ENCODE measurements at regions not wholly inside any gene's neighbourhood (a gene's known extent, or its start where the extent isn't known, plus 50 kb on each side); places are given as distances from the start of the nearest gene placed in this dataset.

- H3K4me3 ChIP-seq (ENCODE audit: low read length) = no peak overlapping the region
- no peak for DNase-seq (ENCODE audit: low read depth)
- no peak for TF ChIP-seq CTCF (conservative IDR thresholded peaks at IDR 0.05; ENCODE audit: low read depth, low read length)
Measured at GRCh38 chr9:38134611-38135237, 65.7 kb upstream of the SHB start.

- no peak for TF ChIP-seq CTCF (conservative IDR thresholded peaks at IDR 0.05; ENCODE audit: low read depth, low read length)
- no peak for DNase-seq (ENCODE audit: low read depth)
- no peak overlapping the region for H3K4me3 ChIP-seq (ENCODE audit: low read length)
Measured at GRCh38 chr9:38133595-38133994, 64.6 kb upstream of the SHB start.

DNA sequence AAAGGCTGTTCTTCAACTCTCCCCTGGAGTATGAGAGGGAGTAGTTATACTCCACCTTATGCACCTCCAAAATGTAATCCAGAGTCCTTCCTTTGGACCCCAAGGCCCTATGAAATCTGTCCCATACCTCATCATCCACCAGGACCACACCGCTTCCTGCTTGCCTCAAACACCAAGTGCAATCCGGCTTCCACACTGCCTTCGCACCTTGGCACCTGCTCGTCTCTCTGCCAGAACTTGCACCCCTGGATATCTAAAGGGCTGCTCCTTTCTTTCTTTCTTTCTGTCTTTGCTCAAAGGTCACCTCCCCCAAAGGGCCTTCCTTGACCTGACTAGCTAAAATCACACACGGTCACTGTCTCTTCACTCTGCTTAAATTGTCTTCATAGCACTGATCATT, 63.9 kb upstream of the SHB start:
- no peak overlapping the region for H3K4me3 ChIP-seq (ENCODE audit: low read length)
- DNase-seq (ENCODE audit: low read depth) = no peak
- no peak for TF ChIP-seq CTCF (conservative IDR thresholded peaks at IDR 0.05; ENCODE audit: low read depth, low read length)

GRCh38 chr9:38131729-38132128, 62.7 kb upstream of the SHB start:
- TF ChIP-seq CTCF (conservative IDR thresholded peaks at IDR 0.05; ENCODE audit: low read depth, low read length) = no peak
- no peak for DNase-seq (ENCODE audit: low read depth)
- no peak overlapping the region for H3K4me3 ChIP-seq (ENCODE audit: low read length)

GRCh38 chr9:38130724-38131123, 61.7 kb upstream of the SHB start:
- no peak overlapping the region for H3K4me3 ChIP-seq (ENCODE audit: low read length)
- no peak for TF ChIP-seq CTCF (conservative IDR thresholded peaks at IDR 0.05; ENCODE audit: low read depth, low read length)
- no peak for DNase-seq (ENCODE audit: low read depth)

GRCh38 chr9:38129366-38129765, 60.3 kb upstream of the SHB start:
- DNase-seq (ENCODE audit: low read depth) = no peak
- TF ChIP-seq CTCF (conservative IDR thresholded peaks at IDR 0.05; ENCODE audit: low read depth, low read length) = no peak
- H3K4me3 ChIP-seq (ENCODE audit: low read length) = no peak overlapping the region

GRCh38 chr9:38128752-38129270, 59.8 kb upstream of the SHB start:
- TF ChIP-seq CTCF (conservative IDR thresholded peaks at IDR 0.05; ENCODE audit: low read depth, low read length) = no peak
- no peak overlapping the region for H3K4me3 ChIP-seq (ENCODE audit: low read length)
- no peak for DNase-seq (ENCODE audit: low read depth)
